IPS-NIHi7 (cell line): ENCODE measurements at regions not wholly inside any gene's neighbourhood (a gene's known extent, or its start where the extent isn't known, plus 50 kb on each side); places are given as distances from the start of the nearest gene placed in this dataset.

Source experiments
- DNase-seq: peaks from one replicate; pipeline ENCODE4 v3.0.0; 2012; ENCODE audit warnings: mixed read lengths; ENCODE audit errors: extremely low spot score

DNA sequence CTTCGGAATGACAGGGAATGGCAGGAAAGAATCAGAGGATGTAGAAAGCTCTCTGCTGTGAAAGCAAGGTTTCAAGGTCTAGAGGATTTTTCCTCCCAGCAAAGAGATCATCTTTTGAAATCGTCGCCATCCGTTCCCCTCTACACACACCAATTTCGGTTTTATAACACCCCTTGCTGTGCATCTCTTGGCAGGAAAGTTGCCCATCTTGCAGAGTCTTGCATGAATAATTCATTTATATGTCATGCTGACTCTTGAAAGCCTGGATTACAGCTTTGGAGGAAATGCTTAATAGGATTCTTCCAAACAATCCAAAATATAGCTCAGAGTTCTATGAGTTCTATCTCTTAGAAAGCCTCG is 262.7 kb downstream of the CHL1 start:
- no peak for DNase-seq

DNA sequence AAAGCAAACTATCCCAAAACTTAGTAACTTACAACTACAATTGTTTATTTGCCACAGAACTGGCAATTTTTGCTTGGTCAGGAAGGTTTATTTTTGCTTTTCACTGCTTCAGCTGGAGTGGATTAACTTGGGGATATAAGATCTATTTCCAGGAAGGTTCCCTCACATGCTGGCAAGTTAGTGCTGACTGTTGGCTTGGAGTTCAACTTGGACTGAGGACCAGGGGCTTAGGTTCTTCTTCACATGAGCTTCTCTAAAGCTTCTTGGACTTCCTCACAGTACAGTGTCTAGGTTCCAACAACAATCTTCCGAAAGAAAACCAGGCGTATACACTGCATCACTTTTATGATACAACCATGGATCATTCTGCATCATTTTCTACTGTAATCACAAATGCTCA is 264.4 kb downstream of the CHL1 start:
- DNase-seq = no peak

DNA sequence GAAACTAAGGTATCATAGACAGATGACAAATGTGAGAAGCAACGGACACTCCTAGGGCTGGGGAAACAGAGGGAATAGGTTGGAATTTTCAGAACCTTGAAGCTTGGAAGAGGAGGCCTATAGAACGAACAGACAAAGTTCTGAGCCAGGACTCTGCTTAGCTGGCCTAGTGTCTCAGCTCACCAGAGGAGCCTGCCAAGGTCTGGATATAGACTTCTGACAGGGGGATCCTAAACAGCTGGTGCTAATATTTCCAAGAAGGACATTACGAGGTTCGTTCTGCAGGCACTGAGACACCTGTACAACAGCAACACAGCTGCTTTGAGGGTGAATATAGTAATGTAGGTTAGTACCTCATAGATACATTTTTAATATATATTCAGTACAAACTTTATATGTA is 266.3 kb downstream of the CHL1 start:
- no peak for DNase-seq

DNA sequence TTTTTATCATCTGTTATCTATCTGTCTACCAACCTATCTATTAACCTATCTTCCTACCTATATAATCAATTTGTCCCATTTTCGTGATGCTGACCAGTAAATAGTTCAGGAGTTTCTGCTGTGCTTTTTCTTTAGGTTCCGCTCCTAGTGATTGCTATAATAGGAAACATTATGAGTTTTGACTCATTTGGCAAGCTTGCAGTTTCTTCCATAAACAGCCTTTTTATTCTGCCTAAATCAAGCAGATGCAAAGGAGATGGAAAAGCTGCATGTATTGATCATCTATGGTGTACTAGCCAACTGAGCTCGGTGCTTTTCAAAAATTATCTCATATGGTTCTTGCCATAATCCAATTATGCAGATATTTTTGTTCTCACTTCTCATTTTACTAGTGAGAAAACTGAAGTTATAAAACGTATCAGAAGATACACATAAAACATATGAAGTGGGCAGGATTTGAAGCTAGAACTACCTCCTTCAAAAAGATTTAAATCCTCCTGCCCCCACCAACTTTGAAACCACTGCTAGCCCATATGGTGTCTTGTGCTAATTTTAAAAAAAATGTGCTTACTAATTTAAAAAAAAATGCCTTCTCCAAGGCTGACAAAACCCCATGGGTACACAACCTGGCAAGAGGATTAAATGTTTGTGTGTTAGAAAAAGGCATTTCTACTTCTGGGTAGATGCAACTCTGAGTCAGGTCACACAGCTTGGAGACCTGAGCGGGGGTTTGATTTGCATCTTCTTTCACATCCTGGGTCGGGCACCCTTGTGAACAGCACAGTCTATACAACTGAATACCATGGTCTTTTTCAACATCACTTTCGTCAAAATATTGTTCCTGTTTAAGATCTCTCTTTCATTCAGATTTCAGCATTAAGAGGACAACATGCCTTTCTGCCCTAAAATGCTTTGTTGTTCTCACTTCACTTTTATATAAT is 267.0 kb downstream of the CHL1 start:
- no peak for DNase-seq

DNA sequence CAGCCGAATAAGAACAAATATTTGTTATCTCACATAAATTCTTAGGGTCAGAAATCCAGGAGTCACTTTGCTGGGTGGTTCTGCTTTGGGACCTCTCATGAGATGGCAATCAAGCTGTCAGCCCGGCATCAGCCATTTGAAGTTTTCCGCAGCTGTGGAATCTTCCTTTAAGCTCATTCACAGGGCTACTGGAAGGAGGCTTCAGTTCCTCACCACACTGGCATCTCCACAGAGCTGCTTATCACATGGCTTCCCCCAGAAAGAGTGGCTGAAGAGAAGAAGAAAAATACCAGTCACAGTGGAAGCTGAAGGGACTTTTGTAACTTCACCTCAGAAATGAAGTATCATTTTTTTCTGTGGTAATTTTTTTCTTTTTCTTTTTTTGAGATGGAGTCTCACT is 267.7 kb downstream of the CHL1 start:
- DNase-seq = no peak

DNA sequence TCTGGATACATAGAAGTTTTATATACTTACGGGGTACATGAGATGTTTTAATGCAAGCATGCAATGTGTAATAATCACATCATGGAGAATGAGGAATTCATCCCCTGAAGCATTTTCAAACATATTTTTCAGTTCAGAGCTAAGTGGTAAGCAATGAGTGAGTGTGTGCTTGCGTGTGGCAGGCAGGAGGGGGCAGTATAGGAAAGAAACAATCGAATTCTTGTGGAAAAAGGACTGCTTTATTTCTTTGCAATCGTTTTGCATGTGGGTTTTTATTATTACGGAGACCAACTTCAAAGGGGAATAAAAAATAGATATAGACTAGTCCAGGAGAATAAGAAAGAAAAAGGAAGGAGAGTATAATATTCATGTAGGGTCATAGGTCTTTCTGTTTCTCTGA is 271.6 kb downstream of the CHL1 start:
- no peak for DNase-seq

DNA sequence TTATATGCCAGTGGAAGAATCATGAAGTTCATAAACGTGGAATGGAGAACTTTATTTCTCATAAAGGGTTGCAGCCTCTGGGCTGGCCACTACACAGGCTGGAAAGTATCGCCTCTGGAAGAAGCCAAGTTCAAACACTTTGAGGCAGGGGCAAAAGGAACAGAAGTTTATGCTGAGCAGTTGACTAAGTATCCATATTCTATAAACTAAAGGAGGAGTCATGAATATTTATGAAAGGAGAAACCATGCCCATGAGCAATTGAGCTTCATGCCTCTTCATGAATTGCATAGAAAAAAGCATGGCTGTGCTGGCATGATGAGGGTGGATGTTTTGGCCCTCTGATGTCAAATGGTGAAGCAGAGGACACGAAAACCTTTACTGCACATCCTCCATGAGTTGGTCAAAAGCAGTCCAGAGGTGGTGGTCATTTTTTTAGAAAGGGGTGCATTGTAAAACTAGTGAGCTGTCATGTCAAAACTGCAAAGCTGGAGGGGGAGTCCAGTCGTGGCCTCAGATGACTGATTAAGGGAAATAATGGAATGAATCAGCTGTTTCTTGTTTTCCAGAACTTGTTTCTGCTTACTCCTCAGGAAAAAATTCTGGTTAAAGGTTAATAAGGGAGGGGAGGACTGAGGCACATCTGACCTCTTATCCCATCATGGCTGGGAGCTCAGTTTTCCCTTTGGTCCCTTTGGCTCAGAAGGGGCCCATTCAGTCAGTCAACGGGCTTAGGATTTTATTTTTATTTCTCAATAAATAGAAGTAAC is 276.7 kb downstream of the CHL1 start:
- DNase-seq = no peak

DNA sequence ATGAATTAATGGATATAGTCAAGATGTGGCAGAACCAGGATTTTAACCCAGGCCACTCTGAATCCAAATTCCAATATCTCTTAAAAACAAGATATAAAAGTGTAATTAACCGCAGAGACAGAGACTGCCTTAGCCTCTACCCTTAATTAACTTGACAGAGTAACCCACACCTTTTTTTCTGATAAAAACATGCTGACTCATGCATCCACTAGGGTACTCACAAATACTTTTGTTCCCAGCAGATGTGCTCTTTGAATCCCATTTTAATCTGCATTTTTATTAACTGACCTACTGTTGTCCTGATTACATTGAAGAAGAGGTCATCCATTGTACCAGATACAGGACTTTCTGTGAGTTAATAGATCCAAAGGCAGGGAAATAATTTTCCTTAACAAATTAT is 278.3 kb downstream of the CHL1 start:
- no peak for DNase-seq

DNA sequence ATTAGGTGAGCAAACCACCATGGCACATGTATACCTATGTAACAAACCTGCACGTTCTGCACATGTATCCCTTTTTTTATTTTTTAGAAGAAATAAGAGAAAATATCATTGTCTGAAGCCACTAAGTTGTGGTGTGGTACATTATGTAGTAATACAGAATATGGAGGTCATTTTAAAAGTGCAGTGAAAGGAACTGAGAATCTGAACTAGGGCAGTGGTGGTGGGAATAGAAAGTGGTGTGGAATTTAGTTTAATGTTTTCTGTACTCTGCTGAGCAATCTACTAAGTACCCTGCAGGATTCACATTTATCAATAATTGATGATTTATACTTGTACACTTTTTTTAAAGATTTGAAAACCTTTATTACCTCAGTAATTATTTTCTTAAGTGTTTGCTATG is 283.5 kb downstream of the CHL1 start:
- no peak for DNase-seq

DNA sequence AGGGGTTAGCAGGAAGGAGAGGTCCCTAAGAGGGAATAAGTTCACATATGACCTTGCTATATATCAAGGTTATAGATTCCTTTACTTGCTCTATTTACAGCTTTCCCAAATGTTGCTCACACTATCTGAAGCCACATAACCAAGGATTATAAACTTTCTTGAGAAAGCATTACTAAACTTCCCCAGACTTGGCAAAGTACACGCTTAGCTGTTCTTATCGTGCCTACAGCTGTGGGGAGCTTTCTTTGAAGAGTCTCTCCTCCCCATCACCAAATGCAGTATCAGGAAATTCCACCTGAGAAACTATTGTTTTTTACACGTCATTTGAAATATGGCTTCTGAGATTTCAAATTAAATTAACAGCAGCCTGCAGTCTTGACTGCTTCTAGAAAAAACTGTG is 284.5 kb downstream of the CHL1 start:
- no peak for DNase-seq

DNA sequence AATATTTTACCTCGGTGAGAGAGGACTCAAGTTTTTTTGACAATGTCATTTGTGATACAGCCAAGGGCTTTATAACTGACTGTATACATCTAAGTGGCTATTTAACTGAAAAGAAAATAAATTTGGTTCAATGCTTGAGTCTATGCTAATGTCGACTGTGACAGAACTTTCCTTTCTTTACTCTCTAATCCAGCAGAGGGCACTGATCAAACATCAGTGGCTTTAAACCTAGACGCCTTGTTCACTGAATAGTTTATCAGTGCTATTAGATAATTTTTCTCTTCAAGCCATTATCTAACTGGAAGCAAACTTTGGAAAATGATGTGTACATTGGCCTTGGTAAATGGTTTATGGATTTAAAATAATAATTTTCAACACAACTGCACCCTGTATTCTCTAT is 285.1 kb downstream of the CHL1 start:
- no peak for DNase-seq

DNA sequence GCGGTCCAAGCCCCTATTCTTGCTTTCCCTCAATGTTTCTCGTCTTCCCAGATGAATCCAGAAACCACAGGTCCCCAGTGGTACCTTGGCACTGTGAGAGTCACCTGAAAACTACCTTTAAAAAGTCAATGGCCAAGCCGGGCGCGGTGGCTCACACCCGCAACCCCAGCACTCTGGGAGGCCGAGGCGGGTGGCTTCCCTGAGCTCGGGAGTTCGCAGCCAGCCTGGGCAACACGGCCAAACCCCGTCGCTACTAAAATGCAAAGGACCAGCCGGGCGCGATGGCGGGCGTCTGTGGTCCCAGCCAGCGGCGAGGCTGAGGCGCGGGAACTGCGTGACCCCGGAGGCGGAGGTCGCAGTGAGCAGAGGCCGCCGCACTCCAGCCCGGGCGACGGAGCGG is 285.9 kb downstream of the CHL1 start:
- no peak for DNase-seq

DNA sequence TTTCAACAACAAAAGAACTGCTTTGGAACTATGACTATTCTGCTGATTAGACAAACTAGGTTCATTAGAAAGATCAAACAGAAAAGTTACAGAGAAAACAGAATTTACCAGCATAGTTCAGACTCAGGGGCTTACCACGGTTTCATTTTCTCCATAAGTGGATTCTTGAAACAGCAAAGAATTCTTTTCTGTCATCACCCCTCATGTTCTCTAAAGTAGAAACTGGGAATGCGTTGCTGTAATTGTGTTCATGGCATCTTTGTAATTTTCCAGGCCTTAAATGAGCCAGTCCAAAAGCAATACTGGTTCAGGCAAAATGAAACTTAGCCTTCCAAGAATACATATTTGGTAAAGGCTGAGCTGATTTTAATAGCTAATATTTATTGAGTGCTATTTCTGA is 287.8 kb downstream of the CHL1 start:
- no peak for DNase-seq

DNA sequence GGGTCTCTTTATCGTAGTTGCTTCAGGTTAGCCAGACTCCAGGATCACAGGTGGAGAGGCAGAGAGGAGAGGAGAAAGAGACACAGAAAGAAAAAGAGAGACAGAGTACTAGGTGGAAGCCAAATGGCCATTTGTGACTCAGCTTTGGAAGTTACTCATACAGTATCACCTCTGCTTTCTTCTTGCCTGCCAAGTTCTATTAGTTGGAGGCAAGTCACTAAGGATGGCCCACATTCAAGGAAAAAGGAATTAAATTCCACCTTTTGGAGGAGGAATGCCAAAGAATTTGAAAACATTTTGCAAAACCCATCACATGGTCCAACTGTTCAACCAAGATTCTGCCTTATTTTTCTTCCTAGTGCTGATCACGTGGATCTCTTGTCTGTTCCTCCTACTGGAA is 291.1 kb downstream of the CHL1 start:
- no peak for DNase-seq

DNA sequence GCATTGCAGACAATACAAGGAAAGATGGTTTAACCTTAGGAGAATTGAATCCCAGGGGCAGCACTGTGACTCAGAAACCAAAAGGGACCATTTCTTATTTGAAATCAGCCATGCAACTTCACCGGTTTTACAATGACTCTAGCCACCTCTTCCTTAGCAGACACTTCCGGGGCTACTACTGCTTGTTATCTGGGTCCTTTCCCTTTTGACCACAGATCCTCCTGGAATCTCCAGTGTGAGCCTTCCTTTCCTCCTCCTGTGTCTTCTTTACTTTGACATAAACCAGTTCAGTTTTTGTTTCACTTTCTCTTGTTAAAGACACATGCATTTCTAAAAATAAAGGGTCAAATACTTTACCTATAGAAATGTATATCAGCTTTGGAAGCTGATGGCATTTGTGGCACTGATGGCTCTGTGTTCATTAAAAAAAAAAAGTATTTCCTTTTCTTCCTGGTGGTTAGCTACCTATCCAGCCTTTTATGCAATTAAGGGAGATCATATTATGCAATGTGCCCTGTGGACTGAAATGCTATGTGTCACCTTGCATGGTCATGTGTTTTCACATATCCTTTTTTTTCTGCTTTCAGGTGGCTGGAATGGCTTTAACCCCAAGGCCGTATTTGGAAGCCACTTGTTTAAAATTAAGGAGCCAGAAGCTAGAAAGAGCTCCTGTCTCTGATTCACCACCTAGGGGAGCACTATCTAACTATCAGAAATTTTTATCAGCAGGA is 296.2 kb downstream of the CHL1 start:
- DNase-seq = no peak

DNA sequence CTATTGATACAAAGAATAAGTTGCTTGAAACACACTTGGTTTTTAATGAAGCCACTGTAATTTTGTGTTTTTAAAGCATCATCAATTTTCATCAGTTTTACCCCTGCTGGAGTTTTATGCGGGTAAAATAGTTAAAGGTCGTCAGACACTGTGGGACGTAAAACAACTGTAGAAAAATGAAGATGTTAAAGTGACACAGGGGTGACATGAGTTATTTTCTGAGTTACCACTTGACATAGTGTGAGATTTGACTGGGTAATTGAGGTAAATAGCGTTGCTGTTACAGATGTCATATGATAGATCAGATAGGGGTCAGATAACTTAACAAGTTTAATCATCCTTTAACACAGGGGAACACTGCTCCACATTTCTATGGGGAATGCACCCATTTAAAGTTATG is 297.6 kb downstream of the CHL1 start:
- DNase-seq = no peak

DNA sequence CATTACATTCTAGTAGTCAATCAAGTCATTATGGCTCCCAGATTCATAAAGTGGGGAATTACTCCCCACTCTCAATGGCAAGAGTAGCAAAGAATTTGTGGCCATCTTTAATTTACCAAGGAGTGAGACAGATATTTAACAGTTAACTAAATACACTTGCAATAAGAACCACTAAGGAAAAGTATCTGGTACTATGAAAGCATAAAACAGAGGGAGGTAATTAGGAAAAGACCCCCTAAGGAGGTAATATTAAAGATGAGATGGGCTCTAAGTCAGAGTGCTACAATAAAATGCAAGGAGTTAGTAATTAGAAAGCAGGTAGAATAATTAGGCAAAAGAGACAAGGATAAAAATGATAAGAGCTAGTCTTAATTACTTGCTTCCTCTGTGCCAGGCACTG is 301.9 kb downstream of the CHL1 start:
- no peak for DNase-seq

DNA sequence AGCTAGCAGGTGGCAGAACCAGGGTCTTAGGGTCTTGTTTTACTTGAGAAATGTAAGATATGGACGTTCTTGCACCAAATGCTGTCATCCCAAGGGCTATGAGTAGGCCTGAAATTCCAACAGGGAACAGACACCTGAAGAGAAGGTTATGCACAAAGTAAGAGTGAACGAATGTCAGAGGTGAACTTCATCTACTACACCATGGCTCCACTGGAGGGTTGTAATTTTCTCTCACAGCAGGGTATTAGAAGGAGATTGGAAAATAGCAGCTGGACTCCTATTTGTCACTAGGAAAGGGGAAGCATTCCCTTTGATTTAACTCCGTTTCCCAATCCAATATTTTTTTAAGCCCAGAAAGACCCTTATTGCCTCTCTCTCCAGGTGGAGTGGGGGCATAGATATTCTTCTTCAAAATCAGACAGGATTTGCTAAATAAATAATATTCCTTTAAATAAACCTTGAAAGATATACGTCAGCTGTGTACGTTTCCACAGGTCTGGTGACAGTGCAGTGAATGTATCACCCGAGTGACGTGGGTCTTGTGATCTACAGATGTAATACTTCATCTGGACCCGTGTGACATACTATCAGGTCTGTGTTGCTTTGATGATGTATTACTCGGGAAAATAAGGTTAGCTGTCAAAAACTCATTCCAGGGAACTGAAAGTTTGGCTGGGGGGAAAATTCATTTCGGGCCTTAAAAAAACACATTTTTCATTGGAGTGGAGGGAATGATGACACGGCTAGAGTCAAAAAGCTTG is 302.6 kb downstream of the CHL1 start:
- no peak for DNase-seq

DNA sequence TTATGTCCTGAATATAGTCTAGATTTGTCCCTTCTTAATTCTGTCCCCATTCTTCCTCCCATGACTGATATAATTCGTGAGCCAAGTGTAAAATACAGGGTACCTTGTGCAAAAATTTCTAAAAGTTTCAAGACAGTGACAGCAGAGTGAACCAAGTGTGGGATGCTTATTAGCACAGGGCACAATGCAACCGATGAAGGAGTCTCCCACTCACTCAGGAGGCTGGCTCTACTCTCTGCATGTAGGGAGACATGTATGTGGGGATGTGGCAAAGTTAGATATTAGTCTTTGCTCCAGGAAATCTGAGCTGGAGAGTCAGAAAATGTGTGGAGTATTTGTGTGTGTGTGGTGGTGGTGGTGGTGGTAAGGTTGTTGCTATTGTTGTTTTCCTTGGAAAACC is 305.9 kb downstream of the CHL1 start:
- no peak for DNase-seq

DNA sequence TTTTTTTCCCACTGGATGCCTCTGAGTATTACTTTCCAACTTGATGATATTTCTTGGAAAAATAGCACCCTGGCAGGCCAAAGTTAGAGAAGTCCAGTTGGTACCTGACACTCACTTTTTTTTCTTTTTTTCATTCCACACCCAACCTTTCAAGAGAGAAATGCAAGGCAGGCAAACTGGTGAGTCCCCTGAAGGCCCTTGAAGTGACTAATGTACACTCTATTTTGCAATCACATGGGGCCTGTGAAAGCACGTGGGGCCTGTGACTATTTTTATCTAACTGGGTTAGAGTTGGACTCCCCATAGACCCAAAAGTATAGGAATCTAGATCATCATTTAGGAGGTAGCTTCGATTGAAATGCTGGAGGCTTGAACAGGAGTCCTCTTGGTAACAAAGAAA is 316.7 kb downstream of the CHL1 start:
- no peak for DNase-seq

DNA sequence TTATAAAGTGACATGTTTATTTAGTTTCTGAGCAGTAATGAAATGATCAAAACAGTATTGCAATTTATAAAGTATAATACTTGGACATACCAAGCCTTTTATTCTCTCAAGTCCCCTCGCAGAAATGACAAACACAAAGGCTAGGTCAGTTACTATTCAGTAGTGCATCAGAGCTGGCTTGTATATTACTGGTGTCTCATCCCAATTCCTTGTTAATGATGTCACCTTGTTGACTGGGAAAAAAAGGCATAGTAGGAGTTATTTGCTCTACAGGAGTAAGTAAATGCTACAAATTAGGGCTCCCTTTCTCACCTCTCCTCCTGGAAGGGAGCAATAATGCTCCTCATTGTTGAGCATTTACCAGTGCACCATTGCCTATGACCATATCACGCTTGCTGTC is 317.6 kb downstream of the CHL1 start:
- DNase-seq = no peak

DNA sequence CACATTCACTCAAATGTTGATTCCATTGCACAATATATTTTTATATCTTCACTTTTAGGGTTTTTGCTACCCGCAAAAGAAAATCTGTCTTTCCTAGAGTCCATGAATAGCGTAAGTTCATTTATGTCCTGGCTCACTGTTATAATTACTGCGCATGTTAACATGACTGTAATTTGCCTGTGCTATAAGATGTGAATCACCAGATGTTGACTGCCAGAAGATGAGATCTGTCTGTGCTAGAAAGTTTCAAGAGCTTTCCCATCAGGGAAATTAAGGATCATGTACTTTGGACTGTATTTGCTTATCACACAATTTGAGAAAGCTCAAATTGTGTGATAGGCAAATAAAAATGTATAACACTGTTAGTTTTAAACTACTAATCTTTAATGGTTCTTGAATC is 322.5 kb downstream of the CHL1 start:
- no peak for DNase-seq
